ENCODE measurements at regions not wholly inside any gene's neighbourhood (a gene's known extent, or its start where the extent isn't known, plus 50 kb on each side); places are given as distances from the start of the nearest gene placed in this dataset.

DNA sequence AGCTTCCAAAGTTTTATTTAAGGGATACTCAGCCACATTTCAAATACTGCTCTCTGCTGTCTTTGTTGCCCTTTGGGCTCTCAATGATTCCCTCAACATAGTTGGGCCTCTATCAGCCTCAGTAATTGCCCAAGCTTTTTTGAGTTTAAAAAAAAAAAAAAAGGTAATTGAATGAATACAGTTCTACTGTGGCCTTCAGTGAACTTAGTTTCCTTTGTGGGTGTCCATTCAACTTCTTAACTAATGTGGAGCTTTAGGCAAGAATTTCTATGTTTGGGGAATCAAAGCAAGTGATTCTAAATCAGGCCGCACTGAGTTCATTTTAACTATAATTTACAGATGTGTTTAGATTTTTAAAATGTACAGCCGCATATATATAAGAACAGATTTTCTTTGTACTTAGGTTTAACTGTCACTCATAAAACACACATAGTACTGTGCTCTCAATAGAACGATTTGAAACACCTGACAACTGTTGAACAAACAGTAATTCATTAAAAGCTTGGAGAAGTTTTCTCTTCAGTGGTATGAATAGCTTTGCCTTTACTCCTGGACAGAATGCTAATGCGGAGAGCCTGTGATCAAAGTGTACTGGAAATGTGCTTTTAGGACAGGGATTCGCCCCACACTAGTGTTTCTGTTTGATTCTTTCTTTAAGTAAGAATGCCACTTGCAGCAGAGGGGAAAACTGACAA, 844.9 kb upstream of the SEMA6D start:
- CTCF ChIA-PET = no interaction called here
- no peak overlapping the region for H3K18ac ChIP-seq (ENCODE audit: low read depth, low read length)
- POLR2A ChIA-PET (ENCODE audit: unreplicated experiment) = no interaction called here
- H3K27ac ChIP-seq (ENCODE audit: insufficient read depth, low read length) = no peak overlapping the region
- H2AK9ac ChIP-seq (replicated peaks; ENCODE audit: low read depth, low read length, poor library complexity) = no peak overlapping the region
- H3K36me3 ChIP-seq (ENCODE audit: control insufficient read depth, insufficient read depth, low read length) = no peaks in the 10 kb centered on the region
- no peak for ATAC-seq (ENCODE audit: low read depth)
- H2BK15ac ChIP-seq (ENCODE audit: low read depth, low read length) = no peak overlapping the region
- no peak overlapping the region for H3K9ac ChIP-seq (ENCODE audit: low read depth, low read length)
- WGBS, 2 experiments (ENCODE audit: extremely low coverage in 2 of 2, insufficient read length in 1 of 2) = 43% methylated on average over 1 of the region's 5 CpGs; no CpG with 5 or more reads in 1 of the 2 experiments
- dilution Hi-C loops (cut with HindIII; ENCODE audit: low sequenced_read_pairs, unreplicated experiment) = no loop called here
- H3K79me1 ChIP-seq (ENCODE audit: low read depth in 1 of 2, low read length in 2 of 2) = no peaks in the 10 kb centered on the region
- H4K5ac ChIP-seq (ENCODE audit: low read depth, low read length) = no peak overlapping the region
- DNase-seq = no peak
- H3K4me1 ChIP-seq (ENCODE audit: control insufficient read depth, insufficient read depth, low read length) = no peaks in the 10 kb centered on the region
- no peak overlapping the region for H4K8ac ChIP-seq (ENCODE audit: low read depth in 2 of 2, low read length in 2 of 2)
- H4K91ac ChIP-seq (ENCODE audit: insufficient read depth, low read depth, low read length) = no peak overlapping the region
- H3K9me1 ChIP-seq (ENCODE audit: insufficient read depth, low read length) = no peaks in the 10 kb centered on the region
- no peak overlapping the region for H3K4ac ChIP-seq (ENCODE audit: low read depth, low read length)
- H2AFZ ChIP-seq (replicated peaks; ENCODE audit: low read length, poor library complexity) = no peak overlapping the region
- no peaks in the 10 kb centered on the region for H3K27me3 ChIP-seq (ENCODE audit: control insufficient read depth, insufficient read depth, low read length)
- H3K56ac ChIP-seq (ENCODE audit: extremely low read depth, insufficient read depth, low read length) = no peak overlapping the region
- no peak overlapping the region for H3K14ac ChIP-seq (replicated peaks; ENCODE audit: low read depth, low read length)
- H2BK20ac ChIP-seq (ENCODE audit: low read depth, low read length) = no peak overlapping the region
- no peak overlapping the region for H2BK120ac ChIP-seq (ENCODE audit: low read depth, low read length)
- no peak overlapping the region for H2AK5ac ChIP-seq (ENCODE audit: low read depth, low read length)
- in situ Hi-C loops (cut with MboI; ENCODE audit: low sequenced_read_pairs) = no loop called here
- H3K4me3 ChIP-seq (ENCODE audit: insufficient read depth, low read depth, low read length) = no peak overlapping the region
- H2BK5ac ChIP-seq (ENCODE audit: low read depth, low read length, poor library complexity, severe bottlenecking) = no peak overlapping the region
- intact Hi-C loops (cut with micrococcal nuclease) = no loop called here
- no peak overlapping the region for H3K4me2 ChIP-seq (ENCODE audit: low read depth, low read length)
- no TSS peak for BruUV-seq (replicated peaks)
- H3K9me3 ChIP-seq (ENCODE audit: control insufficient read depth, insufficient read depth, low read length) = no peaks in the 10 kb centered on the region
- no peak overlapping the region for H3K23ac ChIP-seq (ENCODE audit: low read depth, low read length)
- no peaks in the 10 kb centered on the region for H4K20me1 ChIP-seq (ENCODE audit: insufficient read depth, low read length)
- TF ChIP-seq, protein P1, sequence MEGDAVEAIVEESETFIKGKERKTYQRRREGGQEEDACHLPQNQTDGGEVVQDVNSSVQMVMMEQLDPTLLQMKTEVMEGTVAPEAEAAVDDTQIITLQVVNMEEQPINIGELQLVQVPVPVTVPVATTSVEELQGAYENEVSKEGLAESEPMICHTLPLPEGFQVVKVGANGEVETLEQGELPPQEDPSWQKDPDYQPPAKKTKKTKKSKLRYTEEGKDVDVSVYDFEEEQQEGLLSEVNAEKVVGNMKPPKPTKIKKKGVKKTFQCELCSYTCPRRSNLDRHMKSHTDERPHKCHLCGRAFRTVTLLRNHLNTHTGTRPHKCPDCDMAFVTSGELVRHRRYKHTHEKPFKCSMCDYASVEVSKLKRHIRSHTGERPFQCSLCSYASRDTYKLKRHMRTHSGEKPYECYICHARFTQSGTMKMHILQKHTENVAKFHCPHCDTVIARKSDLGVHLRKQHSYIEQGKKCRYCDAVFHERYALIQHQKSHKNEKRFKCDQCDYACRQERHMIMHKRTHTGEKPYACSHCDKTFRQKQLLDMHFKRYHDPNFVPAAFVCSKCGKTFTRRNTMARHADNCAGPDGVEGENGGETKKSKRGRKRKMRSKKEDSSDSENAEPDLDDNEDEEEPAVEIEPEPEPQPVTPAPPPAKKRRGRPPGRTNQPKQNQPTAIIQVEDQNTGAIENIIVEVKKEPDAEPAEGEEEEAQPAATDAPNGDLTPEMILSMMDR (conservative IDR thresholded peaks at IDR 0.05; ENCODE audit: low read depth, low read length) = no peak
- TF ChIP-seq SMC3 (IDR thresholded peaks at IDR 0.05; ENCODE audit: low read depth, low read length) = no peak
- no peak for TF ChIP-seq MAFK (IDR thresholded peaks at IDR 0.05; ENCODE audit: low read depth, low read length)
- TF ChIP-seq MXI1 (IDR thresholded peaks at IDR 0.05; ENCODE audit: borderline replicate concordance, low read depth, low read length) = no peak
- TF ChIP-seq, protein P2, sequence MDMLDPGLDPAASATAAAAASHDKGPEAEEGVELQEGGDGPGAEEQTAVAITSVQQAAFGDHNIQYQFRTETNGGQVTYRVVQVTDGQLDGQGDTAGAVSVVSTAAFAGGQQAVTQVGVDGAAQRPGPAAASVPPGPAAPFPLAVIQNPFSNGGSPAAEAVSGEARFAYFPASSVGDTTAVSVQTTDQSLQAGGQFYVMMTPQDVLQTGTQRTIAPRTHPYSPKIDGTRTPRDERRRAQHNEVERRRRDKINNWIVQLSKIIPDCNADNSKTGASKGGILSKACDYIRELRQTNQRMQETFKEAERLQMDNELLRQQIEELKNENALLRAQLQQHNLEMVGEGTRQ (IDR thresholded peaks at IDR 0.05; ENCODE audit: low read depth, low read length) = no peak
- no peak for TF ChIP-seq RCOR1 (IDR thresholded peaks at IDR 0.05; ENCODE audit: insufficient replicate concordance, low read length)
- no peak for TF ChIP-seq BHLHE40 (IDR thresholded peaks at IDR 0.05; ENCODE audit: low read depth, low read length)
- no peak for TF ChIP-seq CHD1 (IDR thresholded peaks at IDR 0.05; ENCODE audit: low read depth, low read length)
- TF ChIP-seq POLR2A (IDR thresholded peaks at IDR 0.05; ENCODE audit: low read depth, low read length) = no peak
- no peak for TF ChIP-seq NFE2L2 (IDR thresholded peaks at IDR 0.05; ENCODE audit: low read depth, low read length)

Measured in IMR-90 (cell line).